NCI-H1417 treated with DMSO at 0.1 percent for 48 hours (cell line): ENCODE measurements at regions not wholly inside any gene's neighbourhood (a gene's known extent, or its start where the extent isn't known, plus 50 kb on each side); places are given as distances from the start of the nearest gene placed in this dataset.
"Not testable (repeated sequence)": the region's sequence is repeated elsewhere in the genome, so short reads cannot be mapped to it uniquely, and the experiment has no call there.

Experiments
- DNase-seq: peaks from one replicate; lab custom pipeline; 2025; lab: John Stamatoyannopoulos, UW

GRCh38 chr6:100228437-100228833, 234.4 kb upstream of the MCHR2 start:
- DNase-seq: no peak

GRCh38 chr6:100226811-100227210, 232.8 kb upstream of the MCHR2 start:
- DNase-seq: no peak

- DNase-seq: not testable (repeated sequence)
Measured at GRCh38 chr6:100223952-100224351, 229.9 kb upstream of the MCHR2 start.

- DNase-seq: no peak
Measured at GRCh38 chr6:100220543-100220942, 226.5 kb upstream of the MCHR2 start.

DNA sequence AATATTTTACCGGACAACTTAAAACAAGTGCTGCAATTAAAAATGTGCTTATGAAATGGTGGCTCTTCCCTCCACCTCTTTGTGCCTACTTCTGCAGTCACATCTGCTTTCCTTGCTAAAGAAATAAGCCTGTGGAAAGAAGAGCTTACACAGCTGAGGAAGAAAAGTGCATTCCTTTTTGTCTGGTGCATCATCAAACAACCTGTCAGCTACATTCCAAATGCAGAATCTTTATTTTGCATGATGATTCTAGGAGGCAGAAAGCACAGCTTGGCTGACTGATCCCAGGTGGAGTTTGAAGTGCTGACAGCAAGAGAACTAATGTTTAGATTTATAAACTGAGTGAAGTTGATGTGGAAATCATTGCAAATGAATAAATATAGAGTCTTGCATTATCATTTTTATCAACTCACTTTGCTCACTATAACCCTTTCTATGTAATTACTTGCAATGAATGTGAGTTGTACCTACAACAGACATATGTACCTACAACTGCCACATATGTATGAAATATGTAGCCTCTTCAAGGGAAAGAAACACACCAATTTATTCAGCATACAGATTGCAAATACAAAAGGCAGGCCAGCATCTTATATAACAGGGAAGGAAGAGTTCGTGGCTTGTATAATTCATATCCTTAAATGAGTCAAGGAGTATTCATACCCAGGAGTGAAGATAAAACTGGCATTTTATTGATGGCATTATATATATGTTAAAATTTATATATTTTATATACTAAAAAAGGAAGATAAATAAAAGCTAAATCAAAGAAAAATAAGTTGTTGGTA, 223.4 kb upstream of the MCHR2 start:
- no peak for DNase-seq

DNA sequence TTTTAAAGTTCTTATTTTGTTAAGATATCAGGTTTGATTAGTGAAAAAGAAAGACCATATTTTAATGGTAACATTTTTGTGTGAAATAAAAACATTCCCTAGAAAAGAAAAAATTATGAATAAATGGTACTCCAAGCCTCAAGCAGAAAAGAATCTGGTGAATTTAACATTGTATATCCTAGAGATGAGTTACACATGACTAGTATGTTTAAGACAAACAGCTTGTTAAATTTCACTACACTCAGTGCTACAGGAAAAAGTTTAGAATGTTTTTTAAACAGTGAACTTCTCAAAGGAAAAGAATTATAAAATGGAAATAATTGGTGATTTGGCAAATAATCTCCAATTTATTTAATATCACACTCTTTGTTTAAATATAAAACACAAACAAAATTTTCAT, 222.7 kb upstream of the MCHR2 start:
- DNase-seq: no peak

- no peak for DNase-seq
Measured at GRCh38 chr6:100212131-100212530, 218.1 kb upstream of the MCHR2 start.

DNA sequence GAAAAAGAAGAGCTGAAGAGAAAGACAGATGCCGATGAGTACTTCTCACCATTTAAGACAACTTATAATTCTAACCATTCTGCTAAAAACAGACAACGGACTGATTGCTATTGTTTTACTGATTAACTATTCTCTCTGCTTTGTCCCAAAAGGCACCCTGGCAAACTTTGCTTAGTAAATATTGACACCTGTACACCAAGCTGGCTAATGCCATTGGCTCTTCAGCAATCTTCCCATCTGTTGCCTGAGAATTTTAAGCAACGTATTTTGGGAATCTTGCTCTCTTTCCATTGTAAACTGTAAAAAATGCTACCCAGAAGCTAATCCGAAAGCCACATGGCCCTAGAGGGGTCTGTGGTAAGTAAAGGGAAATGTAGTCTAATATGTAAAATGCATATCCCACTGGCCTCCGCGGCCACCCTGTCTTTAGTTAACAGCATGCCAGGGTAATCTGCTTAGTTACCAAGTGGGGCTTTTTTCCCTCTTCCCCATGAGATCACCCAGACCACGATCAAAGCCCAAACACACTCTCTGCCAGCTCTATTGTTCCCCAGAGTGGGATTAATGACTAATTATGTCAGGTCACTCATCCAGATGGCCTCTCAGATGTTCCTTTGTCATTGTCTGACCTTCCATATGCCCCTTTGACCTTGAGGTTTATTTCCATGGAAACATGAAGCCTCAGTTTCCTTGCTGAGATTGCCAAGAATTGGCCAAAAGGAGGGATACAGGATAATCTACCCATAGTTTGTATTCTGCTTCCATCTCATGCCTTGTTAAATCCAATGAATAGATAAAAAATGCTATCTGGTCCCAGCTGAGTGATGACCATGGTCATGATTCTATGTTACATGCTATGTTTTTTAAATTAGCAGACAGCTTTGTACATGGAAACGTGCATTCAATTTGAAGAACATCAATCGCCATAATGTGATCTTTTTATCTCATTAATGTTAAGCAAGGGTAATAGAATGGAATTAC, 216.4 kb upstream of the MCHR2 start:
- DNase-seq: no peak

DNA sequence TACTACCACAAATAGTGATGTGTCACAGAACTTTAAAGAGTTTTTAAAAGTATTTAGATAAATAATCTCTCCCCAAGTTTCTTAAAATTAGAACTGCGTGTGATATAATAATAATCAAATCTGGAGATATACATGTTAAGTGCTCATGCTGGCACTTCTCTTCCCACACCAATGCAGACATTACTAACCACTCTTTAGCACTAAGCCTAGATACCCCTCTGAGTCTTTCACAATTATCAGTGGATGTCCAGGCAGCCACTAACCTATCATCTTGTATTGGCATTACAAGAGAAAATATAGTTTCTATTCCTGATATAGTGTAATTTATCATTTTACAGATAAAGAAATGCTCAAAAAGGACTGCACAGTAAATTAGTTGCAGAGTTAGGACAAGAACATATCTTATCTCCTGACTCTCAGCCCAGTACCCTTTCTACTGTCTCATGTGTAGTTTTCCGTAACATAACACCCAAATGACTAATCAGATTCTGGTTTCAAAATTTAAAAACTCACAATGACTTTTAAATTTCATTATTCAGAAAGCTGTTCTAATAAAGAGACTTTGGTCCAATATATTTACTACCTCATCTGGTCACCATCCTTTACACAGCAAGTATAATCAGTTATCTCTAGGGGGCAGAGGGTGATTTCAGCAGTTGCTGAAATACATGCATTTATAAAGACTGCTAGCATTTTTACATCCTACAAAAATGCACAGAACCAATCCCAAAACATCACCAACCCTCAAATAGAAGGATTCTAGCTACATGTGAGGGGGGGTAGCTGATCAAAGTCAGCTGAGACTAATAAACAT, 215.5 kb upstream of the MCHR2 start:
- no peak for DNase-seq

DNA sequence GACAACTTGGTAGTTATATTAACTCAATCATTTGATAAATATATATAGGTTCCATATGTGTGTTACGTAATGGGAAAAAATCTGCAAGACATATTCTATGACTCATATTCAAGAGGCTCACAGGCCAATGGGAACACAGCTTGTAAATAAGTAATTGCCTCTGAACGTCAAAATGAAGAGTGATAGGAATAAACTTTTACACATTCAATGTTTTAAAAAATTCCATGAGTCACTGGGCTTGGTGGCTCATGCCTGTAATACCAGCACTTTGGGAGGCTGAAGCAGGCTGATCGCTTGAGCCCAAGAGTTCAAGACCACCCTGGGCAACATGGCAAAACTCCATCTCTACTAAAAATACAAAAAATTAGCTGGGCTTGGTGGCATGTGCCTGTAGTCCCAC, 209.4 kb upstream of the MCHR2 start:
- no peak for DNase-seq

DNA sequence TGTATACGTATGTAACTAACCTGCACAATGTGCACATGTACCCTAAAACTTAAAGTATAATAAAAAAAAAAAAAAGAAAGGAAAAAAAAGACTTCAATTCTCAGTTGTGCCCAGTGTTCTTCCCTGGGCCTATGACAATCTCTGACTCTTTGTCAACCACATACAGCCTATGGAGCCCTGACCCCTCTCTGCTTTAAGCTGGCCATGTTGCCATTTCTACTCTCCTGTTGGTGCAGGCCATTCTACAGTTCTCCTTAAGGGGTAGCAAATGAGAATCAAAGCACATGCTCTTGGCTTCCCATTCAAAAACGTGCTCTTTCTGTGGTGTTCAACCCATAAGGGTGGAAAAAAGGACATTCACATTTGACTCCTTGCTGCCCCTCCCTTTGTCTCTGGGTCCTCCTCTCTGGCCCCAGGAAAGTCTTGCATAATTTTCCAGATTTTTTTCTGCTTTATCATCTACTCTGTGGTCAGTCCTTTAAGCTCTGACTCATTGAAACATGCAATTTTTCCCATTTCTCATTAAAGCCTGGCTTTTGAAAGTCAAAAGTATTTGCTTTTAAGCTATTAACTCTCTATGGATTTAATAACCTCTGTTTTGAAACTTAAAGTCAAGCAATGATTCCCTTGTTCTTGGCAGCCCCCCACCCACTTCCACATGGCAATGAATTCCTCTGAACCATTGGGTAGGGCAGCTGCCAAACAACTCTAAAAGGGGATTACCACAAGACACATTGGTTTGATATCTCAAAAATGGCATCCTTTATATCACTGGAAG, 208.6 kb upstream of the MCHR2 start:
- DNase-seq: no peak

DNA sequence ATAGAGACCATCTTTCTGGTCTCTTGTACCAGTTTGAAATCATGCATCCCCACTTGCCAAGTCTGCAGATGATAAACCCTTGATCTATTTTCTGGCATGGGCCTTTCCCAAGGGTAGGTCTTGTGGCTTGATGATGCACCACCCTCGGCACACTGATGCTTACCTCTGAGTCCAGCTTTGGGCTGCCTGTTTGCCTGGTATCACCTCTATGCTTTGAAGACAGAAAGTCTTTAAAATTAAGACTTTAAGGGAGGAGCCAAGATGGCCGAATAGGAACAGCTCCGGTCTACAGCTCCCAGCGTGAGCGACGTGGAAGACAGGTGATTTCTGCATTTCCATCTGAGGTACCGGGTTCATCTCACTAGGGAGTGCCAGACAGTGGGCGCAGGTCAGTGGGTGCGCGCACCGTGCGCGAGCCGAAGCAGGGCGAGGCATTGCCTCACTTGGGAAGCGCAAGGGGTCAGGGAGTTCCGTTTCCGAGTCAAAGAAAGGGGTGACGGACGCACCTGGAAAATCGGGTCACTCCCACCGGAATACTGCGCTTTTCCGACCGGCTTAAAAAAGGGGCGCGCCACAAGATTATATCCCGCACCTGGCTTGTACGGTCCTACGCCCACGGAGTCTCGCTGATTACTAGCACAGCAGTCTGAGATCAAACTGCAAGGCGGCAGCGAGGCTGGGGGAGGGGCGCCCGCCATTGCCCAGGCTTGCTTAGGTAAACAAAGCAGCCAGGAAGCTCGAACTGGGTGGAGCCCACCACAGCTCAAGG, 202.4 kb upstream of the MCHR2 start:
- not testable (repeated sequence) for DNase-seq

- DNase-seq: not testable (repeated sequence)
Measured at GRCh38 chr6:100195244-100195643, 201.2 kb upstream of the MCHR2 start.

DNA sequence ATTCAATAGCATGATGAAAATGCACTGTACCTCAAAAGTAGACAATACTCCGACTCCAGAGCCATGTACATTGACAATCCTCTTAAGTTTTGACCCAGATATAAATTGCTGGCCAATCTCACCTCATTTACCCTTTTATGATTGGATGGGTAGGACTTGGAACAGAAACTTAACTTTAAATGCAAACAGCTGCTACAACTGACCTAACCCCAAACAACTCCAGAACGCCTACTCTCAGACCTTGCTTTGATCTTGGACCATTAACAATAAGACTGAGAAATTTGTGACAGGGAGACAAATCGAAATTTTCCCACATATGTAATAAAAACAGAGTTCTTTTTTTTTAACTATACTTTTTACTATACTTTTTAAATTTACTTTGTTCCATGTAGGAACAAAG, 200.5 kb upstream of the MCHR2 start:
- no peak for DNase-seq

GRCh38 chr6:100188754-100189153, 194.7 kb upstream of the MCHR2 start:
- DNase-seq: no peak

- DNase-seq: no peak
Measured at GRCh38 chr6:100186552-100186951, 192.5 kb upstream of the MCHR2 start.

DNA sequence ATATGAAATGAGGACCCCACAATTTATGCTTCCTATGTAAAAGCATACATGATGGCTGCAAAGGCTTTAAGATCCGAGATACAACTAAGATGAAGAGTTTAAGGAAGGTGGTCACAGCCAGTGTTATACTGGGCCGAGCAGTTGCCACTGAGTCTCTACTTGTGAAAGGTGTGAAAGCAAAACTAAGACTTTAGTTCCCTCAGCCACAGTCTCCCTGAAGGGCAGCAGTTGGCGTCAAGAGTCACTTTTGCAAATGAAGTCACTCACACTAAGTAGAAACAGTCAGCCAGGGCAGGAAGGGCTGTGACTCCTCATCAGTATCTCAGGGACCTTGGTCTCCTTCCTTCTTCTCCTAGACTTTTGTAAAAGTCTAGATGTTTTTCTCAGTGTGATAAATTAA, 191.6 kb upstream of the MCHR2 start:
- DNase-seq: no peak

GRCh38 chr6:100184473-100184872, 190.4 kb upstream of the MCHR2 start:
- no peak for DNase-seq

DNA sequence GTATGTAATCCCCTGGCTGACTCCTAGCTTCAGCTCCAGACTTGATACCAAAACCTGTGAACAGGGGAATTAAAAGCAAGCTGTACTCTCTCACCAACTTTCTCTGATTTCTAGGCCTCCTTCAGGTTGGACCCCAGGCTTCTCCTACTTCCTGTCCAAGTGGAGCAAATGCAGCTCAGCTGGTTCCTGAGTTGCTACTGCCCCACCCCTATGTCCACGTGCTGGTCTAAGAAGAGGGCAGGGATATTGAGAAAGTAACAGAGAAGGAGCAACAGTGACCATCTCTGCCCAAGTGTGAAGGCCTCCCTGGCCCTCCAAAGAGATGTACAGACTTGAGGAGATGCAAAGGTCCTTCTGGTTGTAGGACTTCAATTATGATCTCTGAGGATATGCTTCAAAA, 188.3 kb upstream of the MCHR2 start:
- DNase-seq: no peak

GRCh38 chr6:100181309-100181708, 187.3 kb upstream of the MCHR2 start:
- no peak for DNase-seq

GRCh38 chr6:100179576-100179975, 185.6 kb upstream of the MCHR2 start:
- no peak for DNase-seq
